Nucleus accumbens (tissue), 56 donors: ENCODE measurements at regions not wholly inside any gene's neighbourhood (a gene's known extent, or its start where the extent isn't known, plus 50 kb on each side); places are given as distances from the start of the nearest gene placed in this dataset.
"Not testable (repeated sequence)": the region's sequence is repeated elsewhere in the genome, so short reads cannot be mapped to it uniquely, and the experiment has no call there.

Experiments
- DNase-seq, 56 donors: peaks; one replicate each; lab custom pipeline; 2025; lab: John Stamatoyannopoulos, UW

GRCh38 chr17:6893382-6894205 lies 62.1 kb upstream of the TEKT1 start:
- no peak for DNase-seq

DNA sequence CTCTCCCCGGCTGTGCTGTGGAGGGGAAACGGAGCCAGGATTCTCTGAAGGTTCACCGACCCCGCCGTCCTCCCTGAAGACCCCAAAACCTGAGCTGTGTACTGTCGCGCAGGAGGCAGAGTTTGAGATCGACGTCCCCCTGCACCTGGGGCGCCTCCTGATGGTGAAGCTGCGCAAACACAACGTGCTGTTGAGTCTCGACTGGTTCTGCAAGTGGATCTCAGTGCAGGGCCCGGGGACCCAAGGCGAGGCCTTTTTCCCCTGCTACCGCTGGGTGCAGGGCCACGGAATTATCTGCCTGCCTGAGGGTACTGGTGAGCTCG lies 62.6 kb upstream of the TEKT1 start:
- DNase-seq, result peak in 6 of 56 donors; percentile 1 to 23 (median 12)

DNA sequence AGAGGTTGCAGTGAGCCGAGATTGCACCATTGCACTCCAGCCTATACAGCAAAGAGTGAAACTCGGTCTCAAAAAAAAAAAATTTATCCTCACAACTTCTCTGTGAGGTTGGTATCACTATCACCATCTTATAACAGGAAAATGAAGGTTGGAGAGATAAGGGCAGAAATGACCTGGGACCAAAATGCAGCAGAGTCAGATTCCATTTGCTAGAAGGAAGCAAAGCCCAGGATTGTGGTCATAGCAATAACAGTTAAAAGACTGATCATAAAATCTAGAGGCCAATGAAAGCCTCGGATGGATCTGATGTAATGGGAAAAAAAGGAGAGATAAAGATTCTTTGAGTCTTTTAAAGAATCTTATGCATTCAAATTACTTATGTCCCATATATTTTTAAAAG lies 69.6 kb upstream of the TEKT1 start:
- DNase-seq, result no peak

DNA sequence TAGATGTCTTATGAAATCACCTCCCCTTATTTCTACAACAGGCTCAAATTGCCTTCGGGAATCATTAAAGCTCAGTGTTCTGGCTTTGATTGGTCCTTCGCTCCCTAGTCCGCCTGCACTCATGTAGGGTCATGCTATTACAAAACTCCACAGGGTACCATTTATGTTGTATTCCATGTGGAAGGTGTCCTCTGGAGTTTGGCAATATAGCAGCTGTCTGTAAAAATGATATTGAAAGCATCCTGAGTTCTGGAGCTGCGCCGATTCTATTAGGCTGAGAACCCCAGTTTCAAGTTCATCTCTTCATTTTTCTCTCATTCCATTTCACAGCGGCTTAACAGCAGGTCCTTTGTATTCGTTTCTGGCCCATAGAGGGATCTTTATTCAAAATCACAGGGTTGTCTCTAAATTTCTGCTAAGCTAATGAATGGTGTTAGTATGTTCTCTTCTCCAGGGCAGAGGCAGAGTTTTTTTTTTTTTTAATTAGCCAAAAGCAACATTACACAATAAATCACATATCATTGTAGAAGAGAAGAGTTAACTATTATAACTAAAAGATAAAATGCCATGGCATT lies 71.9 kb upstream of the TEKT1 start:
- peak in 3 of 56 donors; percentile 14 to 27 (median 16) for DNase-seq

DNA sequence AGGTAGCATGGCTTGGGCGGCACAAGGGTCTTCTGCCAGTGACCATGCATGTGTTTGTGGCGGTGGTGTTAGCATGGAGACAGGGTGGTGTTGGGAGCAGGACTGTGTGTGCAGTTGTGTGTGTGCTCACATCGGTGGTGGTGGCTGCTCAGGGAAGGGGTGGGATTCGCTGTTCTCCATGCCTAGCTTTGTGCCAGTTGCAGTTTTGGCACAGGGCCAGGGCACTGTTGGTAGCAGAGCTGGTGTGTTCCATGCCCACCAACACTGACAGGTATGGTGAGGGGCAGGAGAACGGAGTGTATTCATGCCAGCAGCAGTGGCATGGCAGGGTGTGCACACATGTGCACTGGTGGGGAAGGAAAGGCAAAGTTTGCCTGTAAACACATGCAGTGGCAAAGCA lies 77.3 kb upstream of the TEKT1 start:
- no peak for DNase-seq

GRCh38 chr17:6910987-6911603 lies 79.6 kb upstream of the TEKT1 start:
- no peak for DNase-seq

- no peak for DNase-seq
Observed at GRCh38 chr17:6912110-6913051, 80.9 kb upstream of the TEKT1 start.

- peak in 41 of 56 donors; percentile 7 to 80 (median 32) for DNase-seq
Observed at GRCh38 chr17:6913608-6914443, 82.0 kb upstream of the ALOX12 start.

GRCh38 chr17:6914711-6915110 lies 81.1 kb upstream of the ALOX12 start:
- no peak for DNase-seq

GRCh38 chr17:6915620-6916019 lies 80.2 kb upstream of the ALOX12 start:
- DNase-seq, result no peak

GRCh38 chr17:6919158-6919557 lies 76.7 kb upstream of the ALOX12 start:
- DNase-seq, result no peak

- no peak for DNase-seq
Observed at GRCh38 chr17:6923385-6923784, 72.5 kb upstream of the ALOX12 start.

DNA sequence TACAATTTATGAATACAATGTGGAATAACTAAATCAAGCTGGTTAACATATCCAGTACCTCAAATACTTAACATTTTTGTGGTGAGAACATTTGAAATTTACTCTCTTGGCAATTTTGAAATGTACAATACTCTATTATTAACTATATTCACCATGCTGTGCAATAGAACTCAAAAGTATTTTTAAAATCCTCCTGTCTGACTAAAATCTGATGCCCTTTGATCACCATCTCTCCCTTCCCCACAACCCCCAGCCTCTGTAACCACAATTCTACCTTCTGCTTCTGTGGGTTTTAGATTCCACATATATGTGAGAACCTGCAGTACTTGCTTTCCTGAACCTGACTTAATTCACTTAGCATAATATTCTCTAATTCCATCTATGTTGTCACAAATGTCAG lies 71.6 kb upstream of the ALOX12 start:
- DNase-seq, result no peak

- no peak for DNase-seq
Observed at GRCh38 chr17:6926667-6927066, 69.2 kb upstream of the ALOX12 start.

DNA sequence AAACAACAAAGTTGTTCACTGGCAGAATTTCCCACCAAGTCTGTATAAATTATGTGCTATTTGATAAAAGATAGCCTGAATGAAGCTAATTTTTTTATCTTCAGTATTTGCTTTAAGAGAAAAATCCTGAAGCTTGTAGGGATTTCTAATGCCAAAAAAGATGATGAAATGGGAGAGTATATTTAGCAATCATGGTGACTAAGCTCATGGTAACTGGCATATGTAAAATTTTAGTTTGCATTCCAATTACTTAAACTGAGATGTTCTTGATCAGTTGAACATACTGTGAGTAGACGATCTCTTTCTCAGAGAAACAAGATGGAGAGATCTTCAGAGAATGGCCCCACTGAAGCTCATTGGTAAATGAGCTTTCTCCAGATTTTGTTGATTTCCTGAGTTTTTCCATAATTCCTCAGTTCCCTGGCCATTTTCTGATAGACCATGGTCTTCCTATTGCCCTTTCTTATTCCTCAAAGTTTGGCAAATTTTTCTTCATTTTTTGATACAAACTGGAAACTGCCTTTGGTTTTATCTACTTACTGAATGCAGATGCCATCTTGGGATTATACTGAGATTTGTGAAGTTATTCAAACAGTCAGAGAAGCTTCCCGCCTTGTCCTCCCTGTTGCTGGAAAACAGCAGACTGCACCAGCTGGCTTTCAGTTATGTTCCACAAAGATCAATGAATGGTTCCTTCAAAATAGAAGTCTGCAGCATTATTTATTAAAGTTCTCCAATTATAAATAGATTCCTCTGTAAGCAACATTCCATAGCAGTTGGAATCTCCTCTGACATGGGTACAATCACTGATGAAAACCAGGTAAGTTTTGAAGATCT lies 68.3 kb upstream of the ALOX12 start:
- DNase-seq, result no peak

GRCh38 chr17:6928193-6928592 lies 67.7 kb upstream of the ALOX12 start:
- no peak for DNase-seq

DNA sequence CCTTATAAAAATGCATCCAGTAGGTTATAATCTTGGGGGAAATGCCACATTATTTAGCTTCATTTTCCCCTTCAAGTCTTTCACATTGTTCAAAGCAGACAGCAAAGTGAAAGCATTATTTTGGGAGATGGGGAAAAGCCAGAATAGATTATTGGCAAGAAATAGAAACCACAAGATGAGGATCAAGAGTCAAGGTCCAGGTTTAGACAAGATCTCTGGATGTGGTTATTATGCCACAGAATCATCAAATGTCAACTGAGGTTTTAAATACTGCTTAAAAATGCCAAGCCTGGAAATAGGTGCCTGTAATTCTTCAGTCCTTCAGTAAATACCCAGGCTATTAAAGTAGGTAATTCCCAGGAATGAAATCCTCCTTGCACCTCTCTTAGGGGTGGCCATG lies 65.1 kb upstream of the ALOX12 start:
- DNase-seq, result no peak

DNA sequence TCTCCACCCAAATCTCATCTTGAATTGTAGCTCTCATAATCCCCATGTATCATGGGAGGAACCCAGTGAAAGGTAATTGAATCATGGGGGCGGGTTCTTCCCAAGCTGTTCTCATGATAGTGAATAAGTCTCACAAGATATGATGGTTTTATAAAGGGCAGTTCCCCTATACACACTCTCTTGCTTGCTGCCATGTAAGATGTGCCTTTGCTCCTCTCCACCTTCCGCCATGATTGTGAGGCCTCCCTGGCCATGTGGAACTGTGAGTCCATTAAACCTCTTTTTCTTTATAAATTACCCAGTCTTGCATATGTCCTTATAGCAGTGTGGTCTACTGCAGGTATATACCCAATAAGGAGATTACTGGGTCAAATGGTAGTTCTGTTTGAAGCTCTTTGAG lies 61.3 kb upstream of the ALOX12 start:
- DNase-seq, result not testable (repeated sequence)
